ENCODE measurements at regions not wholly inside any gene's neighbourhood (a gene's known extent, or its start where the extent isn't known, plus 50 kb on each side); places are given as distances from the start of the nearest gene placed in this dataset.

- H3K79me1 ChIP-seq (ENCODE audit: low read depth, low read length), result no peaks in the 10 kb centered on the region
- no peak overlapping the region for H3K4ac ChIP-seq (replicated peaks; ENCODE audit: insufficient read length, low read depth, low read length)
- no peak overlapping the region for H2BK5ac ChIP-seq (ENCODE audit: low read depth, low read length)
- no peak overlapping the region; the same call in 1 of the 2 replicates for H4K8ac ChIP-seq (ENCODE audit: extremely low read depth, insufficient read depth, low read length)
- H3K18ac ChIP-seq (ENCODE audit: extremely low read depth, low read length), result no peak overlapping the region
- H3K9me3 ChIP-seq (ENCODE audit: insufficient read depth in 2 of 2, low read depth in 1 of 2, low read length in 1 of 2), result no peaks in the 10 kb centered on the region
- H3K36me3 ChIP-seq (ENCODE audit: control insufficient read depth in 2 of 4, insufficient read depth in 4 of 4, low read length in 3 of 4), result no peaks in the 10 kb centered on the region
- H4K20me1 ChIP-seq (replicated peaks in 1 of 2; ENCODE audit: control insufficient read depth in 1 of 2, insufficient read depth in 2 of 2, low read length in 2 of 2), result peaks cover 0 to 4% of the 10 kb centered on the region in 2 experiments
- H2BK120ac ChIP-seq (replicated peaks; ENCODE audit: low read depth, low read length), result no peak overlapping the region
- H2BK15ac ChIP-seq (ENCODE audit: low read length), result no peak overlapping the region
- POLR2A ChIA-PET (ENCODE audit: partially characterized antibody), result interaction anchor here (0.8 to 1.4 kb wide), 3 partner anchors 10 to 183 kb away, joined by 3 read pairs; no protein-coding TSS in a partner anchor
- no peaks in the 10 kb centered on the region for H3K23me2 ChIP-seq (ENCODE audit: low read depth, low read length)
- FAIRE-seq, result no peak
- H3K9ac ChIP-seq (replicated peaks in 1 of 4; ENCODE audit: extremely low read depth in 1 of 4, low read depth in 3 of 4, low read length in 3 of 4), result no peak overlapping the region
- no peak for TF ChIP-seq MAX (IDR thresholded peaks at IDR 0.05)
- TF ChIP-seq HDAC6 (IDR thresholded peaks at IDR 0.05; ENCODE audit: low read depth, low read length), result no peak
- TF ChIP-seq JUN (IDR thresholded peaks at IDR 0.05; ENCODE audit: low read depth, low read length), result no peak
- TF ChIP-seq EZH2 (IDR thresholded peaks at IDR 0.05; ENCODE audit: low read depth, low read length, severe bottlenecking), result no peak
- no peak for TF ChIP-seq EP300 (IDR thresholded peaks at IDR 0.05; ENCODE audit: borderline replicate concordance in 1 of 2, low read depth in 2 of 2, low read length in 2 of 2)
- TF ChIP-seq USF2 (IDR thresholded peaks at IDR 0.05; ENCODE audit: low read length), result no peak
- no peak for TF ChIP-seq SUZ12 (IDR thresholded peaks at IDR 0.05; ENCODE audit: low read length)
- TF ChIP-seq YY1 (IDR thresholded peaks at IDR 0.05; ENCODE audit: low read depth, low read length), result no peak
- TF ChIP-seq RXRA (IDR thresholded peaks at IDR 0.05; ENCODE audit: insufficient read depth, low read depth, low read length), result no peak
- H3K23ac ChIP-seq (ENCODE audit: insufficient read length), result no peak overlapping the region
- no peak overlapping the region for H2BK20ac ChIP-seq (ENCODE audit: low read length)
- CTCF ChIA-PET (ENCODE audit: partially characterized antibody), result interaction anchor here (0.7 to 6.4 kb wide), 30 partner anchors 7 to 312 kb away, joined by 3 to 56 read pairs (median 4); partner anchors contain the start of gene FGF19
- H3K4me1 ChIP-seq (replicated peaks in 1 of 4; ENCODE audit: control insufficient read depth in 3 of 4, insufficient read depth in 4 of 4, low read length in 3 of 4), result peaks cover 0 to 11% (median 2%) of the 10 kb centered on the region in 4 experiments; a peak in 5 of 7 replicates
- H3K56ac ChIP-seq (replicated peaks; ENCODE audit: insufficient read length, low read depth, low read length), result no peak overlapping the region
- peak overlapping the region; percentile 19 for H4K91ac ChIP-seq (replicated peaks; ENCODE audit: insufficient read length, low read length)
- H3K27ac ChIP-seq (ENCODE audit: low read depth, low read length), result no peak overlapping the region
- no peak overlapping the region for H3K4me2 ChIP-seq (ENCODE audit: insufficient read depth in 1 of 2, low read depth in 2 of 2, low read length in 2 of 2)
- H2AFZ ChIP-seq (ENCODE audit: low read length), result no peak overlapping the region
- no peak overlapping the region for H2BK12ac ChIP-seq (ENCODE audit: low read depth, low read length)
- 0 out of 2 replicates have a peak overlapping the region, but pooled peaks have one; percentile 49 for H2AK5ac ChIP-seq (ENCODE audit: low read depth, low read length)
- H4K5ac ChIP-seq (ENCODE audit: insufficient read length, low read depth, low read length), result no peak overlapping the region
- H3K27me3 ChIP-seq (replicated peaks in 1 of 4; ENCODE audit: control insufficient read depth in 3 of 4, extremely low read depth in 1 of 4, insufficient read depth in 3 of 4, low read length in 3 of 4), result no peaks in the 10 kb centered on the region; a peak in 2 of 7 replicates
- 85% methylated on average over 27 of the region's 32 CpGs; no CpG with 5 or more reads in 1 of the 2 experiments for WGBS, 2 experiments (ENCODE audit: extremely low coverage in 1 of 2, insufficient coverage in 1 of 2, insufficient read length in 1 of 2, insufficient replicate concordance in 2 of 2, low coverage in 1 of 2, low lambda C conversion rate in 2 of 2, missing lambda C conversion rate in 1 of 2)
- H3K4me3 ChIP-seq (ENCODE audit: extremely low read depth in 1 of 4, insufficient read depth in 2 of 4, low read depth in 3 of 4, low read length in 4 of 4), result no peak overlapping the region
- H3K14ac ChIP-seq (ENCODE audit: insufficient read length), result no peak overlapping the region
- H3K79me2 ChIP-seq (ENCODE audit: control insufficient read depth in 1 of 2, insufficient read depth in 2 of 2, low read length in 2 of 2), result no peaks in the 10 kb centered on the region
- DNase-seq (ENCODE audit: low read depth in 1 of 2, low spot score in 2 of 2), result no peak
Observed at GRCh38 chr11:69883292-69884255, 64.4 kb upstream of the FGF3 start.
